GM20431 (cell line): ENCODE measurements at regions not wholly inside any gene's neighbourhood (a gene's known extent, or its start where the extent isn't known, plus 50 kb on each side); places are given as distances from the start of the nearest gene placed in this dataset.

Experiments used
- in situ Hi-C: fragments of 300-500 bp; cut with MseI, MboI; formaldehyde crosslinking; loops from one replicate; pipeline ENCODE4 v1.15.0; 2020; ENCODE audit warnings: low sequenced_read_pairs; ENCODE audit not compliant: unreplicated experiment

GRCh38 chr2:155839436-155839835 is 493.1 kb downstream of the NR4A2 start:
- in situ Hi-C loops = no loop called here

GRCh38 chr2:155836439-155836838 is 496.1 kb downstream of the NR4A2 start:
- in situ Hi-C loops = no loop called here

GRCh38 chr2:155830817-155831579 is 501.5 kb downstream of the NR4A2 start:
- in situ Hi-C loops = no loop called here

GRCh38 chr2:155830351-155830750 is 502.2 kb downstream of the NR4A2 start:
- in situ Hi-C loops = no loop called here

- in situ Hi-C loops = no loop called here
Measured at GRCh38 chr2:155825876-155826275, 506.6 kb downstream of the NR4A2 start.

GRCh38 chr2:155815851-155816250 is 516.7 kb downstream of the NR4A2 start:
- in situ Hi-C loops = no loop called here

- in situ Hi-C loops = no loop called here
Measured at GRCh38 chr2:155815275-155815674, 517.2 kb downstream of the NR4A2 start.

- in situ Hi-C loops = no loop called here
Measured at GRCh38 chr2:155810411-155810810, 522.1 kb downstream of the NR4A2 start.

GRCh38 chr2:155802888-155803287 is 529.6 kb downstream of the NR4A2 start:
- in situ Hi-C loops = no loop called here

- in situ Hi-C loops = no loop called here
Measured at GRCh38 chr2:155792666-155793065, 539.9 kb downstream of the NR4A2 start.

GRCh38 chr2:155770516-155770915 is 562.0 kb downstream of the NR4A2 start:
- in situ Hi-C loops = no loop called here

GRCh38 chr2:155766342-155767115 is 566.0 kb downstream of the NR4A2 start:
- in situ Hi-C loops = no loop called here

GRCh38 chr2:155755481-155755880 is 577.0 kb downstream of the NR4A2 start:
- in situ Hi-C loops = no loop called here

GRCh38 chr2:155748131-155748530 is 584.4 kb downstream of the NR4A2 start:
- in situ Hi-C loops = no loop called here

GRCh38 chr2:155747531-155747930 is 585.0 kb downstream of the NR4A2 start:
- in situ Hi-C loops = no loop called here

GRCh38 chr2:155733091-155733853 is 599.2 kb downstream of the NR4A2 start:
- in situ Hi-C loops = no loop called here

GRCh38 chr2:155730804-155731203 is 601.7 kb downstream of the NR4A2 start:
- in situ Hi-C loops = no loop called here

- in situ Hi-C loops = no loop called here
Measured at GRCh38 chr2:155727187-155727895, 605.2 kb downstream of the NR4A2 start.

- in situ Hi-C loops = no loop called here
Measured at GRCh38 chr2:155722290-155722689, 610.2 kb downstream of the NR4A2 start.

- in situ Hi-C loops = no loop called here
Measured at GRCh38 chr2:155715705-155716104, 616.8 kb downstream of the NR4A2 start.
